ENCODE measurements at regions not wholly inside any gene's neighbourhood (a gene's known extent, or its start where the extent isn't known, plus 50 kb on each side); places are given as distances from the start of the nearest gene placed in this dataset.

- TF ChIP-seq EZH2 (IDR thresholded peaks at IDR 0.05; ENCODE audit: low read depth, unreplicated experiment) (no peak), POLR2AphosphoS5 (IDR thresholded peaks at IDR 0.05; ENCODE audit: low read depth) (no peak)
- TF ChIP-seq, protein P1, sequence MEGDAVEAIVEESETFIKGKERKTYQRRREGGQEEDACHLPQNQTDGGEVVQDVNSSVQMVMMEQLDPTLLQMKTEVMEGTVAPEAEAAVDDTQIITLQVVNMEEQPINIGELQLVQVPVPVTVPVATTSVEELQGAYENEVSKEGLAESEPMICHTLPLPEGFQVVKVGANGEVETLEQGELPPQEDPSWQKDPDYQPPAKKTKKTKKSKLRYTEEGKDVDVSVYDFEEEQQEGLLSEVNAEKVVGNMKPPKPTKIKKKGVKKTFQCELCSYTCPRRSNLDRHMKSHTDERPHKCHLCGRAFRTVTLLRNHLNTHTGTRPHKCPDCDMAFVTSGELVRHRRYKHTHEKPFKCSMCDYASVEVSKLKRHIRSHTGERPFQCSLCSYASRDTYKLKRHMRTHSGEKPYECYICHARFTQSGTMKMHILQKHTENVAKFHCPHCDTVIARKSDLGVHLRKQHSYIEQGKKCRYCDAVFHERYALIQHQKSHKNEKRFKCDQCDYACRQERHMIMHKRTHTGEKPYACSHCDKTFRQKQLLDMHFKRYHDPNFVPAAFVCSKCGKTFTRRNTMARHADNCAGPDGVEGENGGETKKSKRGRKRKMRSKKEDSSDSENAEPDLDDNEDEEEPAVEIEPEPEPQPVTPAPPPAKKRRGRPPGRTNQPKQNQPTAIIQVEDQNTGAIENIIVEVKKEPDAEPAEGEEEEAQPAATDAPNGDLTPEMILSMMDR (conservative IDR thresholded peaks at IDR 0.05; ENCODE audit: low read depth in 2 of 2): no peak
These were observed 97.7 kb upstream of the CCDC196 start for GRCh38 chr14:66388516-66388915.
